SW 1271 (cell line): ENCODE measurements at regions not wholly inside any gene's neighbourhood (a gene's known extent, or its start where the extent isn't known, plus 50 kb on each side); places are given as distances from the start of the nearest gene placed in this dataset.
"Not testable (repeated sequence)": the region's sequence is repeated elsewhere in the genome, so short reads cannot be mapped to it uniquely, and the experiment has no call there.

ENCODE experiments used
- DNase-seq, 2 experiments: peaks; one replicate each; lab custom pipeline; 2025; lab: John Stamatoyannopoulos, UW

DNA sequence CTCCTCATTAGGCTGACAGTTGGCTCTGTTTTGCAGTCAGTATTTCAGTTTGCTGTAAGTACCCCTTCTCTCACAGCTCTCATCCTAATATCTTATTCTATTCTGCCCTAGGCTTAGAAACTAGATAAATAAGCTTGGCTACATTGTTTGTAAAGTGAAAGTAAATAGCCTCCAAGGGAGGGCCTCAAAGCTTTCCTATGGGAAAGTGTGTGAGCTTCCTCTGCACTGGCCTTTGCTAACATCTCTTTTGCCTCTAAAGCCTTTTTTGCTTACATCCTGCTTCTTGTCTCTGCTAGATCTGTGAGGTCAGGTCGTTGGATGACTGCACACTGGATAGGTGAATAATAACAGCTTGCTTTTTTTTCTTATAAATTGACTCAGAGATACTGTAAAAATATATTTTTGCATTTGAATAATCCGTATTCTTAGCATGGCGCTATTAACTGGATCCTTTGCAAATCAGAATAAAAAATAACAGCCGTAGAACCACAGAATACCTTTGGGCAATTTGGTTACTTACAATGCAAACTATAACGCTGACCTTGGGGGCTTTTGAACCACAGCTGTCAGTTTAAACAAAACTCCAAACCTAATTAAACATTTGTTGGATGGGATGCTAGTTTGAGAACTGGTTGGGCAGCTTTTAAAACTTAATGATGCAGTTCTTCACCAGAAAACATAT lies 55.1 kb downstream of the TTC6 start:
- no peak for DNase-seq

DNA sequence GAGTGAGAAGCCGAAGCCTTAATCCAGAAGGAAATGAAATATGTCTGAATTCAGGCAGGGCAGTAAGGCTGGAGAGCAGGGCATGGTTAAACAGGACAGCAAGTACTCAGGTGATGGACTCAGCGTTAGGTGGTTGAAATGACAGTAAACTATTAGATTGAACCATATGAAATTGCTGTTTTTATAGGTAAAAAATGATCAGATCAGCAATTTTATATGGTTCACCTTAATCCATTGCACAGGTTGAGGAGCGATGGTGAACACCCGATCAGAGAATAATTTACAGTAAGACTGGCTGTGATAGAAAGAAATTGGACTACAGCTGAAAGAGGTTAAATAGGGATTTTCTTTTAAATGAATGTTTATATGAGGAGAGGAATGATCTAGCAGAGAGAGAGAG lies 56.6 kb downstream of the TTC6 start:
- DNase-seq = no peak

DNA sequence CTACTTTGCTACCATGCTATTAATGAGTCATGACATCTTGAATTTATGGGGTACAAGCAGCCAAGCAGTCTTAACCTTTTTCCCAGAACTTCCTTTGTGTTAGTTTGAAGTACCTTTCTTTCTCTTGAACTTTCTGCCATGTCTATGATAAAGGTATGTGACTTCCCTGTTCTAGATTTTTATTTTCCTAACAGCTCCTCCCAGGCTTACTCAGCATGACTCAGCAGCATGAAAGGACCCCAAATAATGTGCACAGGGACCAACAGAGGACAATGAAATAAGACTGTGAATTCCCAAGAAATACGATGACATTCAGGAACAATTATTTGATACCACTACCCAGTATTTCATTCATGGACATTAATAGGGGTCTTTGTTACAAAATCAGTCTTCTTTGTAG lies 60.0 kb downstream of the TTC6 start:
- no peak for DNase-seq

DNA sequence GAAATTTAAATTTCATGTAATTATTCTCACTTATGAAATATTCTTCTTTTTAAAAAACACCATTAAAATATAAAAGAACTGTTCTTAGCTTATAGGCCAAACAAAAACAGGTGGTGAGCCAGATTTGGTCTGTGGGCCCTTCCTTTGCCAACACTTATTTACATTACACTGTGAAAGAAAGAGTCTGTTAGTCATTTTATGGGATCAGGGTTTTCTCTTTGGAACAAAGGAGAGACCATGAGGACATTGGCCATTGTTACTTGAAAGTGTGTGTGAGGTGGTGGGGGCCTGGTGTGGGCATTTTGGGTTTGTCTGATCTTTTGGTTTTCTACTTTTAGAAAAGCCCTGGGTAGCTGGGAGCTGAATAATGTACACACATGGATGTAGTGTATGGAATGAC lies 62.7 kb downstream of the TTC6 start:
- no peak for DNase-seq

DNA sequence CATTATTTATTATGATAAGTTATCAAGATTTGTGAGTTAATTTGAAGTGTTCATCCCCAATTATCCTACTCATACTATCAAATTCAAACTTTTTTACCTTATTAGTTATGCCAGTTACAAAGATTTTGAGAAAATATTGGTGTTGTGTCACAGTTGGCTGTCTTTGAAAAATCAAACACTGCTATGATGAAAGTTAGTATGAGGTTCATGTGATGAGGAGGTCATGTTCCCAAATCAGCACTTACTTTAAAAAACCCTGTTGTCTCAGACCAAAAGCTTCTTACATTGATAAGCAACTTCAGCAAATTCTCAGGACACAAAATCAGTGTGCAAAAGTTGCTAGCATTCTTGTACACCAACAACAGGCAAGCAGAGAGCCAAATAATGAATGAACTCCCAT lies 68.1 kb downstream of the TTC6 start:
- no peak for DNase-seq

- DNase-seq = no peak
Measured at GRCh38 chr14:37665479-37665878, 70.0 kb downstream of the TTC6 start.

GRCh38 chr14:37665951-37666350 lies 70.5 kb downstream of the TTC6 start:
- DNase-seq = no peak

DNA sequence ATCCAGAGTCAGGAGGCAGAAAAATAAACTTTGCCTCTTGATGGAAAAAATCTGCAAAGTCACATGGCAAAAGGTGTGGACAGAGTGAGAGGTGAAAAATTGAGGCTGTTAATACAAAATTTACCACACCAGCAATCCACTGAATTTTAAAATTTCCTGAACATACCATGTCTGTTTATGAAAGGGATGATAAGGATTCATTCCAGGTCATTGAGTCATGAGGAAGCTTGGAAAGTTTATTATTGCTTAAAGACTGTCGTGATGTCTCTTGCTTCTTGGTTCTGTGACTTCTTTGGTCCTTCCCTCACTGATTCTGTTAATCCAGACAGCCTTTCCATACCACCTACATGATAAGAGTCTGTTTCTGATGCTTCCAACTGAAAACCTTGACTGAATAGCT lies 73.2 kb downstream of the TTC6 start:
- DNase-seq = no peak

DNA sequence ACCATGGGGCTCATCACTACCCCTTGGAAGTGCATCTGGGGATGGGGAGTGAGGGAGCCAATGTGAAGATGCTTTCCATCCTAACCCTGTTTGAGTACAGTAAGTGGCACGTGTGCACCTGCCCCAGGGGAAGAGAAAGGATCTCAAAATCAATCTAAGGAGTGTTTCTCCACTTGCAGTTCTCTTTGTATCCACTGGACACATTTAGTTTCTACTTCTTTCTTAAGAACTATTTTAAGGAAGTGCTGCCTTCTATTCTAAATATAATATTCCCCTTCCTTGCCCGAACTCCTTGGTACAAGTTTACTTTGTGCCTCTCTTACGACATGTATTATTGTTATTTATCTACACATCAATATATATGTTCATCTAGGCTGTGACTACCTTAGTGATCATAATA lies 73.8 kb downstream of the TTC6 start:
- DNase-seq = no peak

DNA sequence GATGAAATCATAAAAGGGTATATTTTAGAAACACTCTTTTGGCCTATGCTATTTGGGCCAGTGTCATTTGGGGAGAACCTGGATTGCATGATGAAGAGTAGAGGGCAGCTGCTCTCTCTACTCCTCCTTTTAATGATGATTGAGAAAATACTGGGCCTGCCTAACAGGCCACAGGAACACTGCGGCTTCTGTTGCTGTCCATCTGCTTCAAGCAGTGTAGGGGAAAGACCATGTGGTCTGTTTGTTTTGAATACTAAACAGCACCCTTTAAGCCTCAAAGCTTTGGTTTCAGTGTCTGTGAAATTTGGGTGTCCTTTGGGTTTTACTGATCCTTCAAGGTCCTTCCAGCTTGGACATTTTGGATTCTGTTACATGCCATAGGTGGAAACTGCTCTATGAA lies 78.0 kb downstream of the TTC6 start:
- no peak for DNase-seq

- no peak for DNase-seq
Measured at GRCh38 chr14:37678916-37679315, 83.5 kb downstream of the TTC6 start.

GRCh38 chr14:37681486-37681885 lies 86.1 kb downstream of the TTC6 start:
- no peak for DNase-seq

DNA sequence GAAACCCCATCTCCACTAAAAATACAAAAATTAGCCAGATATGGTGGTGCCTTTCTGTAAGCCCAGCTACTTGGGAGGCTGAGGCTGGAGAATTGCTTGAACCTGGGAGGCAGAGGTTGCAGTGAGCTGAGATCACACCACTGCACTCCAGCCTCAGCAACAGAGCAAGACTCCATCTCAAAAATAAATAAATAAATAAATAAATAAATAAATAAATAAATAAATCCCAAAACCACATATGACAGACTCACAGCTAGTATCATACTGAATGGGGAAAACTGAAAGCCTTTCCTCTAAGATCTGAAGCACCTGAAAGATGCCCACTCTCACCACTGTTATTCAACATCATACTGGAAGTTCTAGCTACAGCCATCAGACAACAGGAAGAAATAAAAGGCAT lies 97.3 kb downstream of the TTC6 start:
- DNase-seq = not testable (repeated sequence)

DNA sequence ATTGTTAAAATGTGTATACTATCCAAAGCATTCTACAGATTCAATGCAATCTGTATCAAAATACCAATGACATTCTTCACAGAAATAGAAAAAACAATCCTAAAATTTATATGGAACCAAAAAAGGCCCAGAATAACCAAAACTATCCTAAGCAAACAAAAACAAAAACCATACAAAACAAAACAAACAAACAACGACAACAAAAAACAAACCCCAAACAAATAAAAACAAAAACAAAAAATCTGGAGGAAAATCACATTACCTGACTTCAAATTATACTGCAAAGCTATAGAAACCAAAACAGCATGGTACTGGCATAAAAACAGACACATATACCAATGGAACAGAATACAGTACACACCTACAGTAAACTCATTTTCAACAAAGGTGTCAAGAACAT lies 98.0 kb downstream of the TTC6 start:
- not testable (repeated sequence) for DNase-seq

DNA sequence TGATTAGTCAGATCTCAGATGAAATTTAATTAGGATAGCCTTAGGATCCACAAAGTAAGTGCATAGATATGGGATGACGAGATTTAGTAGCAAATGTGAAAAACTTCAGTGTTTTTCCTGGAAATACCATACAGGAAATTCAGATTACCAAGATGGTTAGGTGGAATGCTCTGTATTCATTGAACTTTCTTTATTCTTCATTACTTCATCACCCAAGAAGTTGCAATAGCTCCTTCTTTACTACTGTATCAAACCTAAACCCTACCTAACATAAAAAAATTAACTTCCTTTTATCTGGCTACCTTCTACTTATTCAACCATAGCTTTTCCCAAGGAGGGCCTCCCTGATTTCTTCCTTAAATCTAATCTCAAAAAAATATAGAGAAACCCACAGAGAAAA lies 100.4 kb downstream of the TTC6 start:
- no peak for DNase-seq

DNA sequence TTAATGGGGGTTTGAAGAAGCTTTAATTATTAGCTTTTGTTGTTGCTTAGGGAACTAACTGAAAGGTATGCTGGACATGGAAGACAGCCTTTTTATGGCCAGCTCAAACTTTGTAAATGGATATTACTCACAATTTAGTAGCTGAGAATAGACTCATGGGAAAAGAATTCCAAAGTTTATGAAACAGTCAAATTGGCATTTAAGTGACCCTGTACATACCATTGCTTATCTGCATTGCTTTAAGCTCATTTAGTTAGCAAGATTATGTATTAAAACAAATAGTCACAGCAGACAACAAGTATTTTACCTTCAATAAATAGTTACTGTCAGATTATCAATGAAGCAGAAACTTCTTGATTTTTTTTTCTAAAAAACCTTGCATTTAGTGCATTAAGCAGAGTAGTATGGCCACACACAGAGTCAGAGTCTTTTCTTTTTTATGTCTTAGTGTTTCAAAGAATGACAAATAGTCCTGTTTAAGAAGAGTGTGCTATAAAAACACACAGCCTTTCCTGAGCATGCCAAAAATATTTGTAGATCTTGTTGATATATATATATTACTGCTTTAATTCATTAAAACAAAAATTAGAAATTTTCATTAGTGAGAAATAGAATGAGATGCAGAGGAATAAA lies 102.2 kb downstream of the TTC6 start:
- DNase-seq = peak in 1 of 2 experiments; percentile 26

- no peak for DNase-seq
Measured at GRCh38 chr14:37698840-37699777, 103.7 kb downstream of the TTC6 start.

- no peak for DNase-seq
Measured at GRCh38 chr14:37707716-37708115, 112.3 kb downstream of the TTC6 start.

DNA sequence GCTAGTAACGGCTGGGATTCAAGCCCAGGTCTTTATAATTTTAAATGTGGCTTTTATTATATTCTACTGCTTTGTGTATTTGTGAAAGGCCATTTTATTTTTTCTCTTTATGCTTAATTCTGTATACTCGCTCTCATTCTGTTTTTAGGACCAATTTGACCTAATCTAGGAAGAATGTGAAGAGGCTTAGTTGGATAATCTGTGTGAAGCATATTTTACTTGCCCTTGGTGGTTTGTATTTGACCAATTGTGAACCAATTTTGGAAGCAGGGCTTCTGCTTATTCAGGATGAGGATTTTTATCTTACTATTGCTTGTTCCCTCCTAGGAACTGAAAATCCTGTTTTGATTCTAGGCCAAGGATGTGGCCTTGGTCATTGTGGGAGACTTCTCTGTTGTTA lies 113.1 kb downstream of the TTC6 start:
- no peak for DNase-seq

- peak in 1 of 2 experiments; percentile 5 for DNase-seq
Measured at GRCh38 chr14:37709419-37710195, 114.2 kb downstream of the TTC6 start.

GRCh38 chr14:37711356-37711830 lies 116.0 kb downstream of the TTC6 start:
- no peak for DNase-seq
